GM19025 (cell line): ENCODE measurements at regions not wholly inside any gene's neighbourhood (a gene's known extent, or its start where the extent isn't known, plus 50 kb on each side); places are given as distances from the start of the nearest gene placed in this dataset.
"Not testable (repeated sequence)": the region's sequence is repeated elsewhere in the genome, so short reads cannot be mapped to it uniquely, and the experiment has no call there.

Experiments used
- ATAC-seq: cut with Tn5 transposase; IDR thresholded peaks from one replicate; pipeline ENCODE4 v1.9.1; 2021; ENCODE audit warnings: mild to moderate bottlenecking, low read depth, moderate library complexity; ENCODE audit not compliant: unreplicated experiment

GRCh38 chr5:124521461-124522230 is 224.8 kb downstream of the ZNF608 start:
- ATAC-seq = no peak

DNA sequence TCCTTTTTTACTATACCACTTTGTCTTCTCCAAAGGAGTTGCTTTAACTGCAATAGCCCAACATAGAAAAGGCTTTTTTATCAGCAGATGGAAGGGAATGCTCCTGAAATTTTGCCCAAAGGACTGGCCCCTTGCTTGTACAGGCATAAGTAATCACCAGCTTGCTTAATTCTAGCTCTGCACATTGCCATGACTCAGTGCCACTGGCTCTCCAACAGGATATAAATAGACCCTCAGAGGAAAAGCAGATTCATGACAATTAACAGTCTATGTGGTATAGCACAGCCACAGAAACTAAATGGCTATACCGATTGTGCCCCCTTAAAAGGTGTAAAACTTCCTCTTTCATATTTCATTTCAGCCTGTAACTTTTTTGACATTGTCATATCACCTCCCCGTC is 227.0 kb downstream of the ZNF608 start:
- no peak for ATAC-seq

DNA sequence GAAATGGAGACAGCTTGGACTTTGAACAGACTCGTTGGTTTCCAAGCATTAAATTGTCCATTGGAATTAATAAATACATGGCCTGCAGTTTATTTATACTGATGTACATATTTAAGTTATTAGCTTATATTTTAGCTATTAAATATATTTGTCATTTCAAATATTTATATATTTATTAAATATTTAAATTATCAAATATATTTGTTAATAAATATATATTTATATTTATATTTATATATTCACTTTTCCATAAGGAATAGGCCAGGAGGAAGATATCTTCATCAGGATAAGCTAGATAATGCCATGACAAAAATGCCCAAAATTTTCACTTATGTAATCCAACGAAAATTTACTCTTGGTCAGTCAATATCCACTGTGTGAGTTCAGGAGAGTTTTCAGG is 229.9 kb downstream of the ZNF608 start:
- no peak for ATAC-seq

- ATAC-seq = no peak
Measured at GRCh38 chr5:124515497-124516245, 230.8 kb downstream of the ZNF608 start.

DNA sequence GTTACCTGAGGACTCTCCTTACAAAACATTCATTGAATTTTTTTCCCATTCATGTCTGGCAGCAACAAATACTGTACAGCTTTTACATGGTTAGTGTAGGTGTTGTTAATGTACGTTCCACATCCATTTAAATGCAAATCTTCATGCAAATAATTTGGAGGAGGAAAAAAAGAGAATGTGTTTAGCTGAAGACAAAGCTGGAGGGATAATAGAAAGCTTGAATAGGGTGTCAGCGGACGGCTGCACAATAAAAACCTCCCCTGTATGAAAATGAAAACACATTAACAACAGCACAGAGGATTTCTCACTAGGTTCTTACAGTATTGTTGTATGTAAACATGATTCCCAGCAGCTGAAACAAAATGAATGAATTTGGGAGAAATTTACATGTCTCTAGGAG is 231.5 kb downstream of the ZNF608 start:
- no peak for ATAC-seq

- no peak for ATAC-seq
Measured at GRCh38 chr5:124512952-124513632, 233.3 kb downstream of the ZNF608 start.

DNA sequence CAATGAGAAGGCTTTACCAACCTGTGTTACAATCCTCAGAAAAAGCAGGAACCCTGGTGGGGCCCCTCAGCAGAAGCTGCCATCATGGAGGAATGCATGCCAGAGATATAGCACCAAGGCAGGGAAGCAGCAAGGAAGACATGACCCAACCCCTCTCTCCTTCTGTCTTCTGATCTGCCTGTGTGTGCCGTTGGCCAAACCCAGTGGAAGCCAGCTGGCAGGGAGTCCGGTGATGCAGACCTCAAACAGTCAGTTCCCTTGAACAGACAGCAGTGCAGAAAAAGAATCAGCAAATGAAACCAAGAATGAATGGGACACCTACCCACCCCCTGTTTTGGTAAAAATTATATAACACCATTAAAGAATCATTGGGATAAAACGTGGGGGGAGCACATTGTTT is 234.2 kb downstream of the ZNF608 start:
- ATAC-seq = no peak

GRCh38 chr5:124511791-124512190 is 234.6 kb downstream of the ZNF608 start:
- no peak for ATAC-seq

- no peak for ATAC-seq
Measured at GRCh38 chr5:124507688-124508087, 238.8 kb downstream of the ZNF608 start.

DNA sequence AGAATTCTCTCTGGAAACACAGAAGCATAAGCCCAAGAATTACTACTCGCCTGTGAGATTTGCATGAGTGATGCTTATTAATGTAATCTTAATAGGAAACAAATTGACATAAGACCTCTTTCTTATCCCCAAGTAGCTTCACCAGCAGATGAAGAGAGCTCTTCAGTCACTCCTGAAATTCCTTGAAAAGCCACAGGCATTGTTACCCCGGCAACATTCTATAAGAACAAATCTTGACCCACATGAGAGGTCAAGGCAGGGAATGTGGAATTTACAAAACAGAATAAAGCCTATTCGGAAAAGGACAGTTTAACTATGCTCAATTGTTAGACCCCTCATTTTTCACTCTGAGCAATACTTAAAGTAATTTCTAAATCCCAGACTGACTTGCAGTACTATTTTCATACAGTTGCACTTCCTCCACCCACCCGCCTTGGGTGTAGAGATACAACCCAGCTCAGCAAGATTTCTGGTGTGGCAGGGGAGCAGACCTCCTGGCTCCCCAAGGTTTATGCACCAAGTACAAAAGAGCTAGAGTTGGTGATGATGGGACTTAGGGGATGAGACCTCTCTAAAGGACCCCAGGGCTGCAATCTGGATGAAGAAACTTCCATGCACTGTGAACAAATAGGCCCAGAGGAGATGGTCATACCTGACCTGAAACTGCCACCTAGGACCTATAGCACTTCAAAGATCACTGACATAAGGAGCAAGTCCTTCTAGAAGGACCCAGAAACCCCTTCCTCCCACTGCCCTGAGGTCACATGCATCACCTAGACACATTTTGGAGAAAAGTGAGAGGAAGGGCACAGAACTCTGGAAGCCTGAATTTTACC is 242.1 kb downstream of the ZNF608 start:
- ATAC-seq = peak; percentile 84

- ATAC-seq = no peak
Measured at GRCh38 chr5:124502551-124502950, 243.9 kb downstream of the ZNF608 start.

GRCh38 chr5:124499818-124500217 is 246.6 kb downstream of the ZNF608 start:
- not testable (repeated sequence) for ATAC-seq

GRCh38 chr5:124496968-124497367 is 249.5 kb downstream of the ZNF608 start:
- not testable (repeated sequence) for ATAC-seq

DNA sequence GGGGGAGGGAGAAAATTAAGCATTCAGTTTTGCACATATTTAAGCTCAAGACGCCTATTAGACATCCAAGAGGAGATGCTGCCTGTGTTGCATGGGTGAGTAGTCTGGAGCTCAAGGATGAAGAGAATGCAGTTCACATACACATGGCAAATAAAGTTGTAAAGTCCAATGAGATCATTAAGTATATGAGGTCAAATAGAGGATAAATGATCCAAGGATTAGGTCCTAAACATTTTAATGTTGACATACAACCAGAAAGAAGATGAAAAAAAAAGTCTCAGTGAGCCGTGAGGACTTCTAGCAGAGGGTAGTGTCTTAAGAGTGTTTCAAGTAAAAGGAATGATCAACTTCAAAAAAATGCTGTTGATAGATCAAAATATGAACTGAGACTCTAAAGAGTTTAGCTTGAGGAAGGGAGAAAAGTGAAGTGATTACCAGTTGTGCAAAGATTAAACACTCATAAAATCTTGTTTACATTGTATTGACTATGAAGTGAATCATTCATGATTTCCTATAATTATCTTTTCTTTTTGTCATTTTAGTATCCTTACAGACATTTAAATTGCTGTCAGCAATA is 251.8 kb downstream of the ZNF608 start:
- no peak for ATAC-seq

DNA sequence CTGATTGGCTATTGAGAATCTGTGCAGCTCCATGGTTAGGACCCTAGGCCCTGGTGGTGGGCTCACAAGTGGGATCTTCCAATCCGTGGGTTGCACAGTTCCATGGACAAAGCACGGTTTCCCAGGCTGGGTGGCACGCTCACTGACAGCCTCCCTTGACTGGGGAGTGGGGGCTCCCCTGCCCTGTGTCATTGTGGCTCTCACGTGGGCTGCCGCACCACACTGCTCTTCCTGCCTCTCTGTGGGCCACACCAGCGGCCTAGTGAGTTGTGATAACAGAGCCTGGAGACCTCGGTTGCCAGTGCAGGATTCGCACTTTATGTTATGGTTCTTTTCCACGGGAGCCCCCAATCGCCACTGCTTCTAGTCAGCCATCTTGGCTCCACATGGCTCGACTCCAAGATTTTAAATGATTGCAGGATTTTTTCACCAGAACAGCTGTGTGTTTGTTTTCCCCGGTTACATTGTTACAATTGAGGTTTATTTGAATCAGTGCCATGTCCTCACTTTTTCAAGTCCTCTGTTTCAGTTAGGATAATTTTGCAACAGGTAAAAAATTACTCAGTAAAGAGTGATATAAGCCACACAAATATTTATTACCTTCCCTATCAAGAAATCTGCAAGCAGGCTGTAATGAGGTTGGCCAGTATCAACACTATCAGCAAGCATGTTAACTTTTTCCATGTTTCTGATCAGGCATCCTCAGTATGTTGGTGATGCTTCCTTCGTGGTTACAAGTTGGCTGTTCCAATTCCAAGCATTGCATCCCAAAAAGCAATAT is 253.8 kb downstream of the ZNF608 start:
- ATAC-seq = no peak

DNA sequence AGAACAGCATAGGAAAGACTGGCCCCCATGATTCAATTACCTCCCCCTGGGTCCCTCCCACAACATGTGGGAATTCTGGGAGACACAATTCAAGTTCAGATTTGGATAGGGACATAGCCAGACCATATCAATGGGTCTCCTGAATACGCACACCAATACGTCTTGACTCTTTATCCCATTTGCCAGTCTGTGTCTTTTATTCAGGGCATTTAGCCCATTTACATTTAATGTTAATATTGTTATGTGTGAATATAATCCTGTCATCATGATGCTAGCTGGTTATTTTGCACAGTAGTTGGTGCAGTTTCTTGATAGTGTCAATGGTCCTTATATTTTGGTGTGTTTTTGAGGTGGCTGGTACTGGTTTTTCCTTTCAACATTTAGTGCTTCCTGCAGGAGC is 256.1 kb downstream of the ZNF608 start:
- ATAC-seq = not testable (repeated sequence)

- no peak for ATAC-seq
Measured at GRCh38 chr5:124481419-124481818, 265.0 kb downstream of the ZNF608 start.

DNA sequence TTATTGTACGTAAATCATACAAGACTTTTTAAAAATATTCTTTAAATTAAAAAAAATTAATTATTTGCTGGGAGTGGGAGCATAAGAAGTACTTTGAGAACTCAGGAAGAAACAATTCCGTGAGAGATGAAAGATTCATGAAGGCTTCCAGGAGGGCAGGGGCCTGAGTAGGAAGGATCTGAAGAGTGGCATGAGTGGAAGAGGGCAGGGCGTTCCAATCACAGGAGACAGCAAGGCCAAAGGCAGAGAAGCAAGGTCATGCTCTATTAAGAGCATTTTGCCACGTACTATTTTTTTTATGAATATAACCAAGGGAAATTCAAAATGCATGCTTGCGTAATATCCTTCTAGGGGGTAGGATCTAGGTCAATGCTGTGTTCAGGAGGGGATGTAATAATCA is 265.5 kb downstream of the ZNF608 start:
- no peak for ATAC-seq

GRCh38 chr5:124480022-124480421 is 266.4 kb downstream of the ZNF608 start:
- ATAC-seq = no peak
